ENCODE measurements at regions not wholly inside any gene's neighbourhood (a gene's known extent, or its start where the extent isn't known, plus 50 kb on each side); places are given as distances from the start of the nearest gene placed in this dataset.

DNA sequence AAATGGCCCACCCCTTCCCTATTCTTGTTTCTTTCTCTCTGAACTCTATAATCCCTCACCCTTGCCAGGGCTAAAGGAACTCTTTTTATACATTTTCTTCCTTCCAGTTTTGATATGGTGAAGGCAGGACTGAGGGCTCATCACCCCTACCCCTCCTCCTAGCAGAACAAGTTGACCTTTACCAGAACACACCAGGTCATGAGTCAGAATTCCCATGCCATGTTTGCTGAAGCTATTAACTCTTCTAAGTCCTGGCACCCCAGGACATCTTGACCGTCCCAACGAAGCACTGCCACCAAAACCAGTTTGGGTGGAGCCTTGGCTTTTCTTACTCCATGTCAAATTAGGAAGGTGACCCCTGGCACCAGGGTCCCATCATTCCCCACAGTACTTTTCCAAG lies 57.5 kb upstream of the DYNLT3 start:
- H3K4me1 Mint-ChIP-seq: peaks cover 0 to 2% (median 0%) of the 10 kb centered on the region in 4 donors
- Histone ChIP-seq H3K36me3 (ENCODE audit: control insufficient read depth, insufficient read depth, low read length) (no peaks in the 10 kb centered on the region), H3K4me3 (ENCODE audit: low read depth, low read length) (no peak overlapping the region), H3K27me3 (ENCODE audit: control insufficient read depth, insufficient read depth, low read length) (peaks cover 5% of the 10 kb centered on the region), H3K27ac (ENCODE audit: insufficient read depth, low read length, poor library complexity, severe bottlenecking) (no peak overlapping the region), H3K9me3 (ENCODE audit: control insufficient read depth in 2 of 2, low read length in 2 of 2) (no peaks in the 10 kb centered on the region), H3K4me1 (ENCODE audit: control insufficient read depth, insufficient read depth, low read length, poor library complexity, severe bottlenecking) (no peaks in the 10 kb centered on the region)
- no peak for DNase-seq
- no peaks in the 10 kb centered on the region for H3K36me3 Mint-ChIP-seq
- no peak for ATAC-seq (ENCODE audit: low read depth in 2 of 2)
- H3K27ac Mint-ChIP-seq: no peak overlapping the region
- H3K4me3 Mint-ChIP-seq: no peak overlapping the region
- peaks cover 4% of the 10 kb centered on the region for H3K27me3 Mint-ChIP-seq
- peaks cover 0 to 4% (median 0%) of the 10 kb centered on the region in 7 donors for H3K9me3 Mint-ChIP-seq

DNA sequence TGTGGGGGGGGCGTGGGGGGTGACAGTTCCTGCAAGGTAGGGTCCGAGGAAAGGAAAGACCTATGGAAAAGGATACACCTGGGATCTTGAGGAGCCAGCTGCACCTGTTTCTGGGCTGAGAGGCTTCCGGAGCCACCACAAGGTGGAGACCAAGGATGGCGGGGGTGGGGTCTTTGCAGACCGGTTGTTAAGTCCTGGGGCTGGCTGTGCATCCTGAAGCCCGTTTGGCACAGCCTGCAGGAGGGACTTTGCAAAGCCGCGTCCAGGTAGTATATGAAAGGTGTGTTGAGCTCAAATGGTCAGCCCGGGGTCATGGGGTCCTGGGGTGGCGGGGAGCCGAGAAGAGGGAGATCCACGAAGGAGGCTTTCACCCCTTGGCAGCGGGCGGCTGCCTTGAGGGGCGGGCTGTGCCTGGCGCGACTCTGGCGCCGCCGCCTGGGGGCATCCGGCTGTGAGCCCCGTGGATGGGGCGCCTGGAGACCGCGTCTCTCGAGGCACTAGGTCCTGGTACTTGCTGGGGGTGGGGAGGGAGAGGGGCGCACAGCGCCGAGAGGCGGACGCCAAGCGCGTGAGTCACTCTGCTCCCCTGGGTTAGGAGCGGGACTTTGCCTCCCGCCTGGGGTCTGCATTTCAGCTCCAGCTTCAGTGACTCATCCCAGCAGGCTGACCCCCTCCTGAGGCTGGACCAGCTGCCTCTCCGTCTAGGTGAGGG lies 58.2 kb upstream of the DYNLT3 start:
- Mint-ChIP-seq H3K27me3 (peaks cover 4% of the 10 kb centered on the region), H3K36me3 (no peaks in the 10 kb centered on the region), H3K27ac (no peak overlapping the region), H3K9me3 (peaks cover 0 to 4% (median 0%) of the 10 kb centered on the region in 7 donors), H3K4me3 (peak overlapping the region in 1 of 4 donors; percentile 41), H3K4me1 (peaks cover 0 to 2% (median 0%) of the 10 kb centered on the region in 4 donors)
- Histone ChIP-seq H3K4me3 (ENCODE audit: low read depth, low read length) (no peak overlapping the region), H3K36me3 (ENCODE audit: control insufficient read depth, insufficient read depth, low read length) (no peaks in the 10 kb centered on the region), H3K27ac (ENCODE audit: insufficient read depth, low read length, poor library complexity, severe bottlenecking) (no peak overlapping the region), H3K4me1 (ENCODE audit: control insufficient read depth, insufficient read depth, low read length, poor library complexity, severe bottlenecking) (no peaks in the 10 kb centered on the region), H3K9me3 (ENCODE audit: control insufficient read depth in 2 of 2, low read length in 2 of 2) (no peaks in the 10 kb centered on the region), H3K27me3 (ENCODE audit: control insufficient read depth, insufficient read depth, low read length) (peaks cover 5% of the 10 kb centered on the region)
- DNase-seq: peak in 1 of 3 donors; percentile 2
- ATAC-seq (ENCODE audit: low read depth in 2 of 2): no peak

DNA sequence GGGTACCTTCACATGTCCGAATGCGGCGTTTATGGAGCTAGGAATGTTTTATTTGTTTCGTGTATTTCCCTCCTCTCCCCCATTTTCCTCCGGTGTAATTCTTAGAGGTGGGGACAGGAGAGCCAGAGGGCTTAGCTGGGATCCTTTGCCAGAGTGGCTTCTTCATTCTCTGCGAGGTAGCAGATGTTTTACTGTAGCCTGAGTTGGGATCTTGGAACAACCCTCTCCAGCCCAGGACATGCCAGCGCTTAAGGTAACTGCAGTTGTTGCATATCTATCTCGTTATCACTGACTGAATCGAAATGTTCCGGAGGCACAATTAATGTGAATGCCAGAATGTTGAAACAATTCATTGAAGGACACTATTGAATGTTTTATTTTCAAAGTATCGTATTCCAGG lies 59.0 kb upstream of the DYNLT3 start:
- Mint-ChIP-seq H3K27me3 (peaks cover 4% of the 10 kb centered on the region), H3K4me1 (peaks cover 0 to 2% (median 0%) of the 10 kb centered on the region in 4 donors), H3K27ac (no peak overlapping the region), H3K9me3 (peaks cover 0 to 4% (median 0%) of the 10 kb centered on the region in 7 donors), H3K4me3 (no peak overlapping the region), H3K36me3 (no peaks in the 10 kb centered on the region)
- H3K27me3 ChIP-seq (ENCODE audit: control insufficient read depth, insufficient read depth, low read length): peaks cover 5% of the 10 kb centered on the region
- DNase-seq: no peak
- H3K4me3 ChIP-seq (ENCODE audit: low read depth, low read length): no peak overlapping the region
- H3K27ac ChIP-seq (ENCODE audit: insufficient read depth, low read length, poor library complexity, severe bottlenecking): no peak overlapping the region
- H3K4me1 ChIP-seq (ENCODE audit: control insufficient read depth, insufficient read depth, low read length, poor library complexity, severe bottlenecking): no peaks in the 10 kb centered on the region
- H3K36me3 ChIP-seq (ENCODE audit: control insufficient read depth, insufficient read depth, low read length): no peaks in the 10 kb centered on the region
- ATAC-seq (ENCODE audit: low read depth in 2 of 2): no peak
- H3K9me3 ChIP-seq (ENCODE audit: control insufficient read depth in 2 of 2, low read length in 2 of 2): no peaks in the 10 kb centered on the region

DNA sequence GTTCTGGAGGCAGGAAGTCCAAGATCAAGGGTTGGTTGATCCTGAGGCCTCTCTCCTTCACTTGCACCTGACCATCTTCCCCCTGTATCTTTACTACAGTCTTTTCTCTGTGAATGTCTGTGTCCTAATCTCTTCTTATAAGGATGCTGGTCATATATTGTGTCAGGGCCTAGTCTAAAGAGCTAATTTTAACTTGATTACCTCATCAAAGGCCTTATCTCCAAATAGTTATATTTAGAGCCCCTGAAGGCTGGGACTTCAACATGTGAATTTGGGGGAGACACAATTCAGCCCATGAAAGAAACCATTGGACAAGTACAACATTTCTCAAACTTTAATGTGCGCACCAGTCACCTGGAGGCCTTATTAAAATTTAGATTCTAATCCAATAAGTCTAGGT lies 62.8 kb upstream of the DYNLT3 start:
- ATAC-seq (ENCODE audit: low read depth in 2 of 2): no peak
- Histone ChIP-seq H3K36me3 (ENCODE audit: control insufficient read depth, insufficient read depth, low read length) (no peaks in the 10 kb centered on the region), H3K27ac (ENCODE audit: insufficient read depth, low read length, poor library complexity, severe bottlenecking) (no peak overlapping the region), H3K4me1 (ENCODE audit: control insufficient read depth, insufficient read depth, low read length, poor library complexity, severe bottlenecking) (no peaks in the 10 kb centered on the region), H3K4me3 (ENCODE audit: low read depth, low read length) (no peak overlapping the region), H3K9me3 (ENCODE audit: control insufficient read depth in 2 of 2, low read length in 2 of 2) (no peaks in the 10 kb centered on the region), H3K27me3 (ENCODE audit: control insufficient read depth, insufficient read depth, low read length) (peaks cover 5% of the 10 kb centered on the region)
- Mint-ChIP-seq H3K27me3 (peaks cover 4% of the 10 kb centered on the region), H3K9me3 (peaks cover 0 to 1% (median 0%) of the 10 kb centered on the region in 7 donors), H3K36me3 (no peaks in the 10 kb centered on the region), H3K4me1 (peaks cover 0 to 2% (median 0%) of the 10 kb centered on the region in 4 donors), H3K27ac (no peak overlapping the region), H3K4me3 (no peak overlapping the region)
- no peak for DNase-seq

DNA sequence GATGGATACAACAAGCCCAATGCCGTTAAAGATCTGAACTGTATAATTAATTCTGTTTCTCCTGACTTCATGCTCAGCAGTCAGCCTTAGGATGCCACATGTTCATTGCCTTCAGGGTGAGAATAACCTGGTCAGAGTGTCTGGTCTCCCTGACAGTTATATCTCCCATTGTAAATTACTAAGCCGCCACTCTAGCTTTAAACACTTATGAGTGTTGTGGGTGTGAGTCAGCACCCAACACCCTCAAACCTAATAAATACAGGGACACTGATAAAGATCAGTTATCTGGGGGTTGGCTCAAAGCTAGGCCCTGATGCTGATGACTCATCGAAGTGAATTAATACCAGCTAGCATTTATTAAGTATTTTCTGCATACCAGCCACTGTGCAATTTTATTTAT lies 64.9 kb upstream of the DYNLT3 start:
- no peak overlapping the region for H3K27ac ChIP-seq (ENCODE audit: insufficient read depth, low read length, poor library complexity, severe bottlenecking)
- DNase-seq: peak in 1 of 3 donors; percentile 3
- Mint-ChIP-seq H3K36me3 (no peaks in the 10 kb centered on the region), H3K4me3 (no peak overlapping the region), H3K27ac (no peak overlapping the region), H3K9me3 (peaks cover 0 to 1% (median 0%) of the 10 kb centered on the region in 7 donors), H3K27me3 (no peaks in the 10 kb centered on the region), H3K4me1 (no peaks in the 10 kb centered on the region)
- H3K27me3 ChIP-seq (ENCODE audit: control insufficient read depth, insufficient read depth, low read length): peaks cover under 1% of the 10 kb centered on the region
- H3K4me1 ChIP-seq (ENCODE audit: control insufficient read depth, insufficient read depth, low read length, poor library complexity, severe bottlenecking): no peaks in the 10 kb centered on the region
- no peaks in the 10 kb centered on the region for H3K36me3 ChIP-seq (ENCODE audit: control insufficient read depth, insufficient read depth, low read length)
- H3K9me3 ChIP-seq (ENCODE audit: control insufficient read depth in 2 of 2, low read length in 2 of 2): no peaks in the 10 kb centered on the region
- H3K4me3 ChIP-seq (ENCODE audit: low read depth, low read length): no peak overlapping the region
- ATAC-seq (ENCODE audit: low read depth in 2 of 2): peak in 1 of 2 donors; percentile 22

- no peaks in the 10 kb centered on the region for H3K27me3 ChIP-seq (ENCODE audit: control insufficient read depth, insufficient read depth, low read length)
- H3K9me3 ChIP-seq (ENCODE audit: control insufficient read depth in 2 of 2, low read length in 2 of 2): no peaks in the 10 kb centered on the region
- H3K27me3 Mint-ChIP-seq: no peaks in the 10 kb centered on the region
- H3K4me1 ChIP-seq (ENCODE audit: control insufficient read depth, insufficient read depth, low read length, poor library complexity, severe bottlenecking): no peaks in the 10 kb centered on the region
- H3K36me3 ChIP-seq (ENCODE audit: control insufficient read depth, insufficient read depth, low read length): no peaks in the 10 kb centered on the region
- DNase-seq (no peak), ATAC-seq (ENCODE audit: low read depth in 2 of 2) (no peak)
- no peak overlapping the region for H3K4me3 Mint-ChIP-seq
- no peak overlapping the region for H3K27ac ChIP-seq (ENCODE audit: insufficient read depth, low read length, poor library complexity, severe bottlenecking)
- H3K36me3 Mint-ChIP-seq: no peaks in the 10 kb centered on the region
- no peaks in the 10 kb centered on the region for H3K4me1 Mint-ChIP-seq
- H3K9me3 Mint-ChIP-seq: peaks cover 0 to 1% (median 0%) of the 10 kb centered on the region in 7 donors
- no peak overlapping the region for H3K27ac Mint-ChIP-seq
- H3K4me3 ChIP-seq (ENCODE audit: low read depth, low read length): no peak overlapping the region
Measured at GRCh38 chrX:37912777-37913176, 65.4 kb upstream of the DYNLT3 start.

DNA sequence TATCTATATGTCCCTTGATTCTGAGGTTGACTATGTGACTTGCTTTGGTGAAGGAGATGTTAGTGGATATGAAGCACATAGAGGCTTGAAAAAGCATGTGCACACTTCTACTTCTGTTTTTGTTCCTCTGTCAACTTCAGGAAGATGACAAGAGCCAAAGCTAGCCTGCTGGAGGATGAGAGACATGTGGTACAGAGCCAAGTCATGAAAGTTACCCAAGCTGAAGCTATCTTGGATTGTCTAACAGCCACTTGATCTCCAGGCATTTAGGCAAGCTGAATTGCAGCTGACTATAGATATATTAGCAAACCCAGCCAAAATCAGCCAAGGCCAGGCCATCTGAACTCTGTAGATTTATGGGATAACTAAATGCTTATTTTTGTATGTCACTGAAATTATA lies 70.8 kb upstream of the DYNLT3 start:
- no peaks in the 10 kb centered on the region for H3K27me3 ChIP-seq (ENCODE audit: control insufficient read depth, insufficient read depth, low read length)
- H3K27ac Mint-ChIP-seq: no peak overlapping the region
- H3K27ac ChIP-seq (ENCODE audit: insufficient read depth, low read length, poor library complexity, severe bottlenecking): no peak overlapping the region
- no peaks in the 10 kb centered on the region for H3K36me3 Mint-ChIP-seq
- peaks cover 0 to 5% (median 1%) of the 10 kb centered on the region in 7 donors for H3K9me3 Mint-ChIP-seq
- peaks cover 5% of the 10 kb centered on the region for H3K27me3 Mint-ChIP-seq
- no peaks in the 10 kb centered on the region for H3K36me3 ChIP-seq (ENCODE audit: control insufficient read depth, insufficient read depth, low read length)
- ATAC-seq (ENCODE audit: low read depth in 2 of 2) (no peak), DNase-seq (no peak)
- no peaks in the 10 kb centered on the region for H3K4me1 Mint-ChIP-seq
- no peaks in the 10 kb centered on the region for H3K4me1 ChIP-seq (ENCODE audit: control insufficient read depth, insufficient read depth, low read length, poor library complexity, severe bottlenecking)
- no peak overlapping the region for H3K4me3 ChIP-seq (ENCODE audit: low read depth, low read length)
- no peaks in the 10 kb centered on the region for H3K9me3 ChIP-seq (ENCODE audit: control insufficient read depth in 2 of 2, low read length in 2 of 2)
- no peak overlapping the region for H3K4me3 Mint-ChIP-seq

GRCh38 chrX:37918703-37919102 lies 71.3 kb upstream of the DYNLT3 start:
- H3K27ac ChIP-seq (ENCODE audit: insufficient read depth, low read length, poor library complexity, severe bottlenecking): no peak overlapping the region
- ATAC-seq (ENCODE audit: low read depth in 2 of 2) (no peak), DNase-seq (no peak)
- H3K4me1 Mint-ChIP-seq: no peaks in the 10 kb centered on the region
- peaks cover 5% of the 10 kb centered on the region for H3K27me3 Mint-ChIP-seq
- no peak overlapping the region for H3K4me3 Mint-ChIP-seq
- no peaks in the 10 kb centered on the region for H3K27me3 ChIP-seq (ENCODE audit: control insufficient read depth, insufficient read depth, low read length)
- no peak overlapping the region for H3K4me3 ChIP-seq (ENCODE audit: low read depth, low read length)
- H3K36me3 Mint-ChIP-seq: no peaks in the 10 kb centered on the region
- no peak overlapping the region for H3K27ac Mint-ChIP-seq
- H3K9me3 Mint-ChIP-seq: peaks cover 0 to 5% (median under 1%) of the 10 kb centered on the region in 7 donors
- no peaks in the 10 kb centered on the region for H3K36me3 ChIP-seq (ENCODE audit: control insufficient read depth, insufficient read depth, low read length)
- H3K9me3 ChIP-seq (ENCODE audit: control insufficient read depth in 2 of 2, low read length in 2 of 2): no peaks in the 10 kb centered on the region
- H3K4me1 ChIP-seq (ENCODE audit: control insufficient read depth, insufficient read depth, low read length, poor library complexity, severe bottlenecking): no peaks in the 10 kb centered on the region
